ENCODE measurements at regions not wholly inside any gene's neighbourhood (a gene's known extent, or its start where the extent isn't known, plus 50 kb on each side); places are given as distances from the start of the nearest gene placed in this dataset.

DNA sequence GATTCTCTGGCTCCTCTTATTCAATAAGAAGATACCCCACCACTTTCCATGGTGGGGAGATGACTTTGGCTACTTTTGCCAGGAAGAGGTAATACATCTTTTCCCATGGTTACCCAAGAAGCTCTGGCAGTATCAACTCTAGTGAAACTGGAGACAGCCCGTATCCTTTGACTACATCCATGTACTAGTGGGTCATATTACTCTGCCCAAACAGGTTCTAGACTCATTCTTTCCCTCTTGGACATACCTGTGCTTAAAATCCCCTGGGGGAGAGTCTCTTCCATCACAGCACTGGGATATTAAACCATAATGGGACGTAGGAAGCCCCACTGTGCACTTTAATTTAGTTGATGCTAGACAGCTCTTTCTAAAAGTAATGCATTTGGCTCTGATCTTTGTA, 144.7 kb upstream of the KLF12 start:
- TF ChIP-seq, protein P1, sequence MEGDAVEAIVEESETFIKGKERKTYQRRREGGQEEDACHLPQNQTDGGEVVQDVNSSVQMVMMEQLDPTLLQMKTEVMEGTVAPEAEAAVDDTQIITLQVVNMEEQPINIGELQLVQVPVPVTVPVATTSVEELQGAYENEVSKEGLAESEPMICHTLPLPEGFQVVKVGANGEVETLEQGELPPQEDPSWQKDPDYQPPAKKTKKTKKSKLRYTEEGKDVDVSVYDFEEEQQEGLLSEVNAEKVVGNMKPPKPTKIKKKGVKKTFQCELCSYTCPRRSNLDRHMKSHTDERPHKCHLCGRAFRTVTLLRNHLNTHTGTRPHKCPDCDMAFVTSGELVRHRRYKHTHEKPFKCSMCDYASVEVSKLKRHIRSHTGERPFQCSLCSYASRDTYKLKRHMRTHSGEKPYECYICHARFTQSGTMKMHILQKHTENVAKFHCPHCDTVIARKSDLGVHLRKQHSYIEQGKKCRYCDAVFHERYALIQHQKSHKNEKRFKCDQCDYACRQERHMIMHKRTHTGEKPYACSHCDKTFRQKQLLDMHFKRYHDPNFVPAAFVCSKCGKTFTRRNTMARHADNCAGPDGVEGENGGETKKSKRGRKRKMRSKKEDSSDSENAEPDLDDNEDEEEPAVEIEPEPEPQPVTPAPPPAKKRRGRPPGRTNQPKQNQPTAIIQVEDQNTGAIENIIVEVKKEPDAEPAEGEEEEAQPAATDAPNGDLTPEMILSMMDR (IDR thresholded peaks at IDR 0.05), result no peak
- TF ChIP-seq POLR2A (IDR thresholded peaks at IDR 0.05), result no peak
